ENCODE measurements at regions not wholly inside any gene's neighbourhood (a gene's known extent, or its start where the extent isn't known, plus 50 kb on each side); places are given as distances from the start of the nearest gene placed in this dataset.

DNA sequence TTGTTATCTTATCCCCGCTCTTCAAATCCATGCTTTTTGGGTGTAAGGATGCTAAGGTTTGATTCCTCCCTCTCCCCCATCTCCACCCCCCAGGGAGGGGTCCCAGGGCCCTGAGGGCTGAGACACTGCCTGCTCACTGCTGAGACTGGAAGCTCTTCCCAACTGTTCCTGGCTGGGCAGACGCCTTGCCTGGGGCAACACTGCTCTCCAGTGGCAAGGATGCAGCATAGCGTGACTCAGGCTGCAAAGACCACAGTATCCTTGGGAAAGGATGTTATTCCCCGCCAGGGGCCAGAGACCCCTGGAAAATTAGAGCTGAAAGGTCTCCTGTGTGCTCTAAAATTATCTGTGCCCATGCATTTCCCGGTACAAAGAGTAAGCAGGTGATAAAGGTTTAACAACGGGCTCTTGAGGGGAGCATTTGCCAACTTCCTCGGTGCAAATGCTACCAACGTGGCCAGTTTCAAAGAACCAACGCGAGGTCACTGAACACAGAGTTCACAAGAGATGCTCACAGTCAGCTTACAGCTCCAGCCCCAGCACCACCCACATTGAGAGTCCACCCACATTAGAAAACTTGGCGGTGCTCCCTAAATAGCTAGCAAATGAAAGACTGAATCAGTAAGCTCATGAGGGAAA, 271.9 kb downstream of the NSG2 start:
- TF ChIP-seq, protein P1, sequence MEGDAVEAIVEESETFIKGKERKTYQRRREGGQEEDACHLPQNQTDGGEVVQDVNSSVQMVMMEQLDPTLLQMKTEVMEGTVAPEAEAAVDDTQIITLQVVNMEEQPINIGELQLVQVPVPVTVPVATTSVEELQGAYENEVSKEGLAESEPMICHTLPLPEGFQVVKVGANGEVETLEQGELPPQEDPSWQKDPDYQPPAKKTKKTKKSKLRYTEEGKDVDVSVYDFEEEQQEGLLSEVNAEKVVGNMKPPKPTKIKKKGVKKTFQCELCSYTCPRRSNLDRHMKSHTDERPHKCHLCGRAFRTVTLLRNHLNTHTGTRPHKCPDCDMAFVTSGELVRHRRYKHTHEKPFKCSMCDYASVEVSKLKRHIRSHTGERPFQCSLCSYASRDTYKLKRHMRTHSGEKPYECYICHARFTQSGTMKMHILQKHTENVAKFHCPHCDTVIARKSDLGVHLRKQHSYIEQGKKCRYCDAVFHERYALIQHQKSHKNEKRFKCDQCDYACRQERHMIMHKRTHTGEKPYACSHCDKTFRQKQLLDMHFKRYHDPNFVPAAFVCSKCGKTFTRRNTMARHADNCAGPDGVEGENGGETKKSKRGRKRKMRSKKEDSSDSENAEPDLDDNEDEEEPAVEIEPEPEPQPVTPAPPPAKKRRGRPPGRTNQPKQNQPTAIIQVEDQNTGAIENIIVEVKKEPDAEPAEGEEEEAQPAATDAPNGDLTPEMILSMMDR (IDR thresholded peaks at IDR 0.05; ENCODE audit: extremely low read depth, insufficient read depth, missing control alignments): peak; percentile 67
- DNase-seq (ENCODE audit: low spot score): no peak
- in situ Hi-C loops (cut with MboI; ENCODE audit: low pct_unique_long_range_greater_than_20kb, low sequenced_read_pairs, unreplicated experiment): loop anchor here (25.0 kb wide), 2 partner anchors 255 to 705 kb away; partner anchors contain the start of gene BOD1

- TF ChIP-seq, protein P1 (IDR thresholded peaks at IDR 0.05; ENCODE audit: extremely low read depth, insufficient read depth, missing control alignments): no peak
- no peak for DNase-seq (ENCODE audit: low spot score)
- in situ Hi-C loops (cut with MboI; ENCODE audit: low pct_unique_long_range_greater_than_20kb, low sequenced_read_pairs, unreplicated experiment): loop anchor here (25.0 kb wide), 2 partner anchors 256 to 706 kb away; partner anchors contain the start of gene BOD1
Measured at GRCh38 chr5:174318578-174318977, 273.1 kb downstream of the NSG2 start.

DNA sequence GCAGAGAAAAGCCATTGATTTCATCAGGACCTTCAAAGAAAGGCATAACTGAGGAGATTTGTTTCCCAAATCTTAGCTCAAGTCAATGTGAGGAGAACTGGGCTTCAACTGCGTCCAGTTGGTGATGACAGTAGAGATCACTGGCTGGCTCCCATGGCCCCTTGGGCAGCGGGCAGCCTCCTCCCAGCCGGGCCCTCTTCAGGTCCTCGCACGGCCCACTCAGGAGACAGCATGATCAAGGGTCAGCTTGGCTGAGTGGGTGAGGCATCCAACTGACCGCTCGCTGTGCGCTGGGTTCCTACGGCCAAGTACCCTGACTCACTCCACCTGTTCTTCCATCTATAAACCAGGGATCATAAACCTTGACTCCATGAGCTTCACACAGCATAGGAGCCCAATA, 274.0 kb downstream of the NSG2 start:
- in situ Hi-C loops (cut with MboI; ENCODE audit: low pct_unique_long_range_greater_than_20kb, low sequenced_read_pairs, unreplicated experiment): loop anchor here (25.0 kb wide), 2 partner anchors 257 to 707 kb away; partner anchors contain the start of gene BOD1
- DNase-seq (ENCODE audit: low spot score): no peak
- TF ChIP-seq, protein P1 (IDR thresholded peaks at IDR 0.05; ENCODE audit: extremely low read depth, insufficient read depth, missing control alignments): no peak

DNA sequence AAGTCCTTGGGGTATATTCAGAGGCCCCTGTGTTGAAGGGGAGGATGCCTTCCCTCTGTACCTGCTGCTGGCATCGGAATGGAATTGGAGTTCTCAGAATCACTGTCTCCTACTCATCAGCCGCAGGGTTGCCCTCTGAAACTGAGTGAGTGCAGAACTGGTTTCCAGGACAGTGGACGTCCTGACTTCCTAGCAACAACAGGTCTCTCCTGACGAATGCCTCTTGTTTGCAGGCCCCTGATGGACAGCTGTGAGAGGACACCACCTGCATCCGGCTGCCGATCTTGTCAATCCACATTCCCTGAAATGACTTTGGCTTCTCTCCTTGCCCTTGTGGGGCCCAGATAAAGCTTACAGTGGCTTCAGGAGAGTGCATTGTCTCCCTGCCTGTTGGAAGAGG, 274.5 kb downstream of the NSG2 start:
- TF ChIP-seq, protein P1 (IDR thresholded peaks at IDR 0.05; ENCODE audit: extremely low read depth, insufficient read depth, missing control alignments): no peak
- in situ Hi-C loops (cut with MboI; ENCODE audit: low pct_unique_long_range_greater_than_20kb, low sequenced_read_pairs, unreplicated experiment): loop anchor here (25.0 kb wide), 2 partner anchors 258 to 708 kb away; partner anchors contain the start of gene BOD1
- DNase-seq (ENCODE audit: low spot score): no peak

DNA sequence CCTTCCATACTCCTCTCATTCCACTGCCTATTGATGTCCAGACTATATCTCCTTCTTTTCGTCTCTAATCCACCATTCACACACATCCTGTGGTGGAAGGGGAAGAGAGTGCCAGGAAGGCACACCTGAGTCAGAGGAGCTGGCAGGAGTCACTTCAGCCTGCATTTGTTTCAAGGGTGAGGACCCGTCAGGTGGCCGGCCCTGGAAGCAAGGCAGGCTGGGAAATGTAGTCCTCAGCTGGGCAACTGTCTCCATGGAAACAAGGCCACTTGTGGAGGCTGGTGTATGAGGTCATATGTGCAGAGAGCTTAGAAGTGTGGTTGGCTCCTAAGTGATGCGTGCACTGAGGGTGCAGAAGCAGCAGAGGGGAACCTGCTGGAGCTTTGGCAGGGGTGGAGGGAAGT, 278.4 kb downstream of the NSG2 start:
- DNase-seq (ENCODE audit: low spot score): peak; percentile 74
- TF ChIP-seq, protein P1 (IDR thresholded peaks at IDR 0.05; ENCODE audit: extremely low read depth, insufficient read depth, missing control alignments): no peak
- in situ Hi-C loops (cut with MboI; ENCODE audit: low pct_unique_long_range_greater_than_20kb, low sequenced_read_pairs, unreplicated experiment): loop anchor here (25.0 kb wide), 2 partner anchors 262 to 712 kb away; partner anchors contain the start of gene BOD1

DNA sequence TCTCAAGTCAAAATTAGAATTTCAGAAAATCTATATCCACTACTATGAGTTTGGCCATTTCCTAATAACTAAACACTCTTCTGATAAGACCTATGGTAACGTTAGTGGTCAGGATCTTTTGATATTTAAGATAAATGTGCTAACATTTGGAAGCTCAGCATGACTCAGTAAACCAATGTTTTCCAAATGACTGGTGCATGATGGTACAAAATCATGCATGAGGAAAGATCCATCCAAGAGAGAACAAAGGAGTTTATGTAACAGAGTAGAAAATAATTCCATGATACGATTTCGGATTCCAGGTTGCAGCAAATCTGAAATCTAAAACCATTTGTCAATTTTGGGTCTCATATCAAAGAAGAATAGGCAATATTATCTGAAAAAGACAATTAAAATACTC, 279.2 kb downstream of the NSG2 start:
- TF ChIP-seq, protein P1 (IDR thresholded peaks at IDR 0.05; ENCODE audit: extremely low read depth, insufficient read depth, missing control alignments): no peak
- in situ Hi-C loops (cut with MboI; ENCODE audit: low pct_unique_long_range_greater_than_20kb, low sequenced_read_pairs, unreplicated experiment): loop anchor here (25.0 kb wide), 2 partner anchors 262 to 712 kb away; partner anchors contain the start of gene BOD1
- no peak for DNase-seq (ENCODE audit: low spot score)
